GM13976 (cell line): ENCODE measurements at regions not wholly inside any gene's neighbourhood (a gene's known extent, or its start where the extent isn't known, plus 50 kb on each side); places are given as distances from the start of the nearest gene placed in this dataset.

Experiments used
- DNase-seq: peaks from one replicate; pipeline ENCODE4 v3.0.0; 2012; ENCODE audit warnings: low spot score
- CTCF ChIP-seq: IDR thresholded peaks from 2 replicates; pipeline ENCODE4 v1.5.1; 2012; ENCODE audit warnings: borderline replicate concordance, mild to moderate bottlenecking; ENCODE audit not compliant: insufficient read depth; ENCODE audit errors: extremely low read depth, missing control alignments, control extremely low read depth
- in situ Hi-C: fragments of 300-500 bp; cut with MboI; formaldehyde crosslinking; loops from one replicate; pipeline ENCODE4 v1.12.0; 2022; ENCODE audit warnings: low sequenced_read_pairs, mixed read lengths, inconsistent platforms; ENCODE audit not compliant: unreplicated experiment

- in situ Hi-C loops, result no loop called here
- DNase-seq, result no peak
- TF ChIP-seq CTCF, result no peak
These were observed 272.4 kb downstream of the ALX1 start for GRCh38 chr12:85552461-85552860.

GRCh38 chr12:85557850-85558249 lies 277.8 kb downstream of the ALX1 start:
- no peak for DNase-seq
- TF ChIP-seq CTCF, result no peak
- in situ Hi-C loops, result no loop called here

- in situ Hi-C loops, result no loop called here
- no peak for DNase-seq
- TF ChIP-seq CTCF, result no peak
These were observed 277.5 kb downstream of the RASSF9 start for GRCh38 chr12:85558684-85559083.

- DNase-seq, result no peak
- in situ Hi-C loops, result no loop called here
- TF ChIP-seq CTCF, result no peak
These were observed 277.1 kb downstream of the RASSF9 start for GRCh38 chr12:85559127-85559526.

GRCh38 chr12:85559536-85559935 lies 276.7 kb downstream of the RASSF9 start:
- DNase-seq, result no peak
- TF ChIP-seq CTCF, result no peak
- in situ Hi-C loops, result no loop called here

- in situ Hi-C loops, result no loop called here
- TF ChIP-seq CTCF, result no peak
These were observed 273.4 kb downstream of the RASSF9 start for GRCh38 chr12:85562765-85563164.

GRCh38 chr12:85564786-85565185 lies 271.4 kb downstream of the RASSF9 start:
- in situ Hi-C loops, result no loop called here
- no peak for TF ChIP-seq CTCF
- no peak for DNase-seq

More at GRCh38 chr12:85562765-85563164, 273.4 kb downstream of the RASSF9 start:
- no peak for DNase-seq
